ENCODE measurements at regions not wholly inside any gene's neighbourhood (a gene's known extent, or its start where the extent isn't known, plus 50 kb on each side); places are given as distances from the start of the nearest gene placed in this dataset.

GRCh38 chr2:124983595-124983994 is 958.5 kb downstream of the CNTNAP5 start:
- TF ChIP-seq CTCF (IDR thresholded peaks at IDR 0.05) (no peak), EZH2 (IDR thresholded peaks at IDR 0.05; ENCODE audit: borderline replicate concordance, insufficient read depth, low read depth, low read length, poor library complexity, severe bottlenecking) (no peak)
